Stimulated activated CD8-positive, alpha-beta memory T cell treated with anti-CD3 and anti-CD28 coated beads, Interleukin-15, amount 100 ng/mL, for 24 hours (primary cell): ENCODE measurements at regions not wholly inside any gene's neighbourhood (a gene's known extent, or its start where the extent isn't known, plus 50 kb on each side); places are given as distances from the start of the nearest gene placed in this dataset.
"Not testable (repeated sequence)": the region's sequence is repeated elsewhere in the genome, so short reads cannot be mapped to it uniquely, and the experiment has no call there.

Experiments used
- DNase-seq: peaks from one replicate; pipeline ENCODE4 v3.0.0-alpha.2; 2020; ENCODE audit warnings: low read depth

DNA sequence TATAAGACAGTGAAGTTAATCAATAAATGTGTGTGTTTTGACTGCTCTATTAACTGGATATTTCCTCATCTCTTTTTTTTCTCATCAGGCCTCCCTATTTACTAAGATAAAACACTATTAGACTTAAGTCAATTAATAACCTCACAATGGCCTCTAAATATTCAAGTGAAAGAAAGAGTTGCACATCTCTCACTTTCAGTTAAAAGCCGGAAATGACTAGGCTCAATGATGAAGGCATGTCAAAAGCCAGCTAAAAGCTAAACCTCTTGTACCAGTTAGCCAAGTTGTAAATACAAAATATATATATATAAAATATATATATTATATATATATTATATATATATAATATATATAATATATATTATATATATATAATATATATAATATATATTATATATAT is 127.0 kb upstream of the MEOX2 start:
- DNase-seq = no peak

DNA sequence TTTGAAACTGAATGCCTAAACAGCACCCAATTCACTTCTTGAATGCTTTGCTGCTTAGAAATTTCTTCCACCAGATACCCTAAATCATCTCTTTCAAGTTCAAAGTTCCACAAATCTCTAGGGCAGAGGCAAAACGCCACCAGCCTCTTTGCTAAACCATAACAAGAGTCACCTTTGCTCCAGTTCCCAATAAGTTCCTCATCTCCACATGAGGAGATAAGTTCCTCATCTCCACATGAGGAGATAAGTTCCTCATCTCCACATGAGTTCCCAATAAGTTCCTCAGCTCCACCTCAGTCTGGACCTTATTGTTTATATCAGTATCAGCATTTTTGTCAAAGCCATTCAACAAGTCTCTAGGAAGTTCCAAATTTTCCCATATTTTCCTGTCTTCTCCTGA is 123.9 kb upstream of the MEOX2 start:
- DNase-seq = not testable (repeated sequence)

GRCh38 chr7:15809936-15810335 is 123.5 kb upstream of the MEOX2 start:
- not testable (repeated sequence) for DNase-seq

DNA sequence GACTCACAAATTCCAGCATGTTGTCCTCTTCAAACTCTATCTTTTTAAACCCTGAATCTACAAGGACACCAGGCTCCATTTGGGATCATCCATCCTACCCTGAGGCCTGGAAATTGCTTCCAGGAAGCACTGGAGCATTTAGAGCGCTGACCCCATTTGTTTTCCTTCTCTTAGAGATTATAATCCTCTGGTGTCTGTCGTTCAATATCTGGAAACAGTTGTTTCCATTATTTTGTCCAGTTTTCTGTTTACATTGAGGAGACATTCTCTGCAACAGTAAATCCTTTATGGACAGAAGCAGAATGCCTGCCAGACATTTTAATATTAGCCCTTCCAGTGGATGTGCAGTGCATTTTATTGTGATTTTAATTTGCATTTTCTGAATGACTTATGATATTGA is 119.4 kb upstream of the MEOX2 start:
- no peak for DNase-seq

DNA sequence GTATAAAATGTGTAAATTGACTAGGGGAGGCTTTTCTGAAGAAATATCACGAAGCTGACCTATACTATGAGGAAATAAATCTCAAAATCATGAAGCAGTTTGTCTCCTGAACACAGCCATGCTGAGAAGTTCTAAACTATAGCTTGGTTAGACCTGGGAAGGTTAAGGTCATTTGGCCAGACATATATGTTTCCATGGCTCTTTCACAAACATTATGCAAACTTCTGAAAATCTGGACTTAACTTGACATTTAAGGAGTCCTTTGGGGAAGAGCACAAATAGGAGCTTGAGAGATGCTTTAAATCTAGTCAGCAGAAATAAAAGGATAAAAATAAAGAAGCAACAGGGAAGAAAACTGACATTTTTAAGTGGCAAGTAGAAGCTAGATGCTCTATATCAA is 115.9 kb upstream of the MEOX2 start:
- DNase-seq = no peak

GRCh38 chr7:15801551-15801950 is 115.1 kb upstream of the MEOX2 start:
- no peak for DNase-seq

DNA sequence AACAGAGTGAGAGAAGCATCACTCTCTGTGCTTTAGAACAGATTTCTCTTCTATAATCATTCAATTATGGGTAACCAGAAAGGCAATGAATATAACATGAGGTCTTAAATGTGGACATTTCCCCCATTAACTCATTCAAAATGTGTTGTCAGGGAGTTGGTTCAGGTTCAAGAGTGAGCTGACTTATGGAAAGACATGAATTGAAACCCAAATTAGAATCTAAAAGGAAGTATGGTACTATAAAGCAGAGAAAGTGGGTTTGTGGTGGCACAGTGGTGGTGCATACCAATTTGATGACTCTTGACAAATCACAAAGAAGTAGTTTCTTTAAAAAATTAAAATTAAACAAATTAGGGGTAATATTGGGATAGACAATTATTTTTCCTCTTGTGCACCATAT is 114.6 kb upstream of the MEOX2 start:
- DNase-seq = no peak

GRCh38 chr7:15798081-15798480 is 111.6 kb upstream of the MEOX2 start:
- DNase-seq = no peak

- no peak for DNase-seq
Measured at GRCh38 chr7:15795393-15795792, 108.9 kb upstream of the MEOX2 start.

DNA sequence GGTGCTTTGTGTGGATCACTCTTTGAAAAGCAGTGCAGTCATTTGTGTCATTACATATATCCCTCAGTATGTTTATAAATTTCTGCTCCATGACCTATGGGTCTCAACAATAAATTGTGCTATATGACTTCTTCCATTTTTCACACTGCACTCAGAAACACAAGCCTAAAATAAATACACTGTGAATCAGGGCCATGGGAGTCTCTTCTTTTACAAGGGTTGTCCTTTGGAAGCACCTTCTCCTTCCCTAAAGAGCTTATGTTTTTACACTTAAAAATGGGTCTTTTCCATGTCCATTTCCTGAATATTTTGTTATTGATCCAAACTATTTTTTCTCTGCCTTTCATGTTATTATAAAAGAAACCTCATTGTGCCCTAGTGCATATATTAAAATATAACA is 108.3 kb upstream of the MEOX2 start:
- DNase-seq = no peak

DNA sequence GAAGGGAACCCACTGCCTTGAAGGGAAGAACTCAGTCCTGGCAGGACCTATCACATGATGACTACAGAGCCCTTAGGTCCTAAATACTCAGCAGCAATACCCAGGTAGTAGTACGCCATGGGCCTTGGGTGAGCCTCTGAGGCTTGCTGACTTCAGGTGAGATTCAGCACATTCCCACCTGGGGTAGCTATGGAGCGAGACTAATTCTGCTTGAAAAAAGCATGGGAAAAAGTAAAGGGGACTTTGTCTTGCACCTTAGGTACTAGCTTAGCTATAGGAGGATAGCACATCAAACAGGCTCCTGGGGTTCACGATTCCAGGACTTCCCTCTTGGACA is 98.2 kb upstream of the MEOX2 start:
- DNase-seq = no peak

DNA sequence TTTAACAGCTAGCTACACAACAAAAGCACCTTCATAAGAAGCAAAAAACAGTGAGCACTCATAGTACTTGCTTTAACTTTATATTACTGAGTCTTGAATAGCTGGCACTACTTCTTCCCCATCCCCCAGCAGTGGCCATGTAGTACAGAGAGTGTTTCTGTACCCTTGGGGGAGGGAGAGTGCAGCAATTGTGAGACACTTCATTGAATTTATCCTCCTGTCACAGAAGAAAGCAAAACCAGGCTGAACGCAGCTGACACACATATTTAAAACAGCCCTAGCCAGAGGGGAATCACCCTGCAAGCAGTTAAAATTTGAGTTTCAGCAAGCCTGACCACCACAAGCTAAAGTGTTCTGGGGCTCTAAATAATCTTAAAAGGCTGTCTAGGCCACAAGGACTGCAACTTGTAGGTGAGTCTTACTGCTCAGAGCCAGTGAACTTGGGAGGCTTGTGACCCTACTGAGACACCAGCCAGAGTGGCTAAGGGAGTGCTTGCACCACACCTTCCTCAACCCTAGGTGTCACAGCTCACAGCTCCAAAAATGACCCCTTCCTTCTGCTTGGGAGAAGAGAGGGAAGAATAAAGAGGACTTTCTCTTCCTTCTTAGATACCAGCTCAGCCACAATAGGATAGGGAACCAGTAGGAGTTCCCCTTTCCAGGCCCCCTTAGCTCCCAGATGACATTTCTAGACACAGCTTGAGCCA is 97.7 kb upstream of the MEOX2 start:
- DNase-seq = no peak

DNA sequence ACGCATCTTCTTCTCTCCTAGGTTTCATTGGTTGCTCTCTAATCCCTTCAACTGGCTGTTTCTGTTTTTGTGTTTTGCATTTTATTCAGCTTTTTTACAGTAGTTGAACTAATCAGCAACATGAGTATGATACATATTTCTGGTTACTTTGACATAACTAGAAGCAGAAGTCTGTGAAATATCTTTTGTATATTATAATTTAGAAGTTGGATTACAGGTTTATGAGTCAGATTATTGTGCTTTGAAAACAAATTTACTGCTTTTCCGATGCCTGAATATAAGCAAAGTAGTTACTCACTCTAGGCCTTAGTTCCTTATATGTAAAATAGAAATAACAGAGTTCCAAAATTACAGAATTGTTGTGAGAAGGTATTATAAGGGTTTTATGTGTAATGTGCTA is 96.2 kb upstream of the MEOX2 start:
- no peak for DNase-seq

DNA sequence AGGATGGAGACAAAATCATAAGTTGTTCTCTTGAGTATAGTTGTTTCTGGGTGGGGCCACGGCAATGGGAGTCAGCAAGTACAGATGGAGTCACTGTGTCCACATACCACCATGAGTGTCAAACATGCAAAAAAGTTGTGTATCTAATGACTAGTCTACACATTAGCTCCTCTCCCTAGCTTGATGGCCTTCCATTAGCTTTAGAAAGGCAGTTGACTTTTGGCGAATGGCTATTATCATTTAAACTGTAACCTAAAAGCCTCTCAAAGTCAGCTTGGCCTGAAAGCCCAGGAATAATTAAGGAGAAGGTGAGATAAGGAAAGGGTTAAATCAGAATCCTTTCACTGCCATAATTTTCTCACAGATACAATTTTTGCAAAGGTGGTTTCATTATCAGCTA is 95.5 kb upstream of the MEOX2 start:
- DNase-seq = no peak

DNA sequence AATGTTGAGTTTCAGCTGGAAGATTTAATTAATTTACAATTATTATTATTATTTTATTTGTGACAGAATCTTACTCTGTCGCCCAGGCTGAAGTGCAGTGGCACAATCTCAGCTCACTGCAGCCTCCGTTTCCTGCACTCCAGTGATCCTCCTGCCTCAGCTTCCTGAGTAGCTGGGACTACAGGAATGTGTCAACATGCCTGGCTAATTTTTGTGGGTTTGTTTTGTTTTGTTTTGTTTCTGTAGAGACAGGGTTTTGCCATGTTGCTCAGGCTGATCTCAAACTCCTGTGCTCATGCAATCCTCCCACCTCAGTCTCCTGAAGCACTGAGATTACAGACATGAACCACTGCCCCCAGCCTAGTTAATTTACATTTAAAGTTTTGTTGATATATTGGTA is 93.8 kb upstream of the MEOX2 start:
- DNase-seq = no peak

- DNase-seq = no peak
Measured at GRCh38 chr7:15778191-15778590, 91.7 kb upstream of the MEOX2 start.

GRCh38 chr7:15765753-15766152 is 79.3 kb upstream of the MEOX2 start:
- no peak for DNase-seq

DNA sequence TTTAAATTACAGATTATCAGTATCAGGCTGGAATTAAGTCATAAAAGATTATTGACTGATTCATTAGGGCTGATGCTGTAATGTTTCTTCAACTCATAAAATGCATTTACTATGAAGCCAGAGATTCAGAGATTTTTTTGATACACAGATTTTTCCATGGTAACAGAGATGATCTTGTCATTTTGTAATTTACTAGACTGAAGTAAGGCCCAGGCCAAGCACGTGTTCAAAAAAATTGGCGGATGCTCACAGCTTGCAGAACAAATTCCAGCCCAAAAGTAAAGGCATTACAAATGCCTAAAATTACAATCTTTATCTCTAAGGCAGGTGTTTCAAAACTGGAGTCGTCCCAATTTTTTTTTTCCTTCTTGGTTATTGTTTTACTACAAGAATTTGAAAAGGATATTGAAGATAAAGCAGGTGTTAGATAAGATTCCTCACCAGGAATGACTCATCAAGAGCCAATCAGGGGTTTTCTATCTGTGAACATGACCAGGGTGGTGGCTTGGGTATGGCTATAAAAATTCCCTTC is 78.4 kb upstream of the MEOX2 start:
- DNase-seq = no peak

- no peak for DNase-seq
Measured at GRCh38 chr7:15764010-15764409, 77.5 kb upstream of the MEOX2 start.

- DNase-seq = no peak
Measured at GRCh38 chr7:15757041-15758000, 70.8 kb upstream of the MEOX2 start.

DNA sequence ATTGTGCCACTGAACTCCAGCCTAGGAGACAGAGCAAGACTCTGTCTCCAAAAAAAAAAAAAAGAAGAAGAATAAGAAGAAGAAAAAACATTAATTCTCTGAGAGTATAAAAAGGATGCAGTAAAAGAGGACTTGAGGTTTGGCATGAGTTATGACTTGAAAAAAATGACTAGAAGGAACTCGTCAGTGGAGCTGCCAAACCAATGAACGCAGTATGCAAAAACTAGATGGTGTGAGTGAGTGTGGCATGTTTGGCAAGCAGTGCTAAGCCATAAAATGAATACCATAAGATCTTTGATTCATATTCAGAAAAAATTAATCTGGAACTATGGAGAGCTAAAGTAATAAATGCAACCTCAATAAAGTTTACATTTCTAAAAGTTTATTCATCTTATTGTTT is 68.6 kb upstream of the MEOX2 start:
- no peak for DNase-seq

DNA sequence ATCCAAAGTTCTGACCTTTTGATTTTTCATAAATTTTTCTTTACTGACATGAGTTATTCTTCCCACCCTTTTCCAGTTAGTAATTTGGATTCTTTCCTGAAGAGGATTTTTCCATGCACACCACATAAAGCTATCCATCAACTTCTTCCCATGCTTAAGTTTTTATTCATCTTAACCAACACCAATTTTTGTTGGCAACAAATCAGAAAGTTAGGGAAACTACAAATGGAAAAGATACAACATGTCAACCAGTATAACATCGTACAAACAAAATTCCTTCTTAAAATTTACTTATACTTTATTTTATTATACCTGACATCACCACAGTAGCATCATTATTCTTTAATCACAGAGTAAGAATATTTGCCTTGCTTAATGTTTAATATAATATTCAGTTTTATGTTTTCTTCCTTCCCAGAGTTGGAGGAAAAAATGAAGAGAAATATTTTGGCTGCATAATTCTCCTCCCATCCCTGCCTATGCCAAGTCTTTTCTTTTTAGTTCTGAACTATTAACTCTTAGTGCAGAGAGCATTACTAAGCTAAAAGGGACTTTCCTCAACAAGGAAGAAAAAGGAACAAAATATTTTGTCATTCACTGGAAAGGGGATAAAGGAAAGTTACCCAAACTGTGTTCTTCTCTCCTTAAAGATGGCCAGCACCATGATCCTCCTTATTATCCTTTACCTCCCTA is 67.5 kb upstream of the MEOX2 start:
- DNase-seq = no peak

DNA sequence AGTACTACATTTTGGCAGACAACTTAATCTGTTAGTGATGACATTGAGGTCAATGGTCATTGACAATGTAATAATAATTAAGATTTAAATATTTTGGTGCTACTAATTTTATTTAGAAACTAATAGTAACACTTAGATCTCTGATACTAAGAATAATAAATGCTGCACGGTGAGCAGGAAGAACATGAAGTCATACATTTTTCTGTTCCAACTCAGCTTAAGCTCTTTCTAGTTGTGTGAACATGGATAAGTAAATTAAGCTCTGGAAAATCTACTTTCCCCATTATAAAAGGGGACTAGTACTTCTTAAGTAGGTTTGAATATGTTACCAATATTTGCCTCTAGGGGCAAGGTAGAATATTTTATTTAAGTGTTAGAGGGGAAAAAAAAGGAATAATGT is 65.9 kb upstream of the MEOX2 start:
- DNase-seq = no peak
